Thyroid gland (tissue), 4 donors: ENCODE measurements at regions not wholly inside any gene's neighbourhood (a gene's known extent, or its start where the extent isn't known, plus 50 kb on each side); places are given as distances from the start of the nearest gene placed in this dataset.
A peak's percentile ranks its signal among the peaks of the same experiment; 100 is the strongest.

Experiments
- DNase-seq, 2 donors: peaks; one replicate each; pipeline ENCODE4 v3.0.0-alpha.2; 2019
- H3K27ac ChIP-seq, 3 donors: fragments of 200-600 bp; sonication (generic); 1 replicate in 2 of 3; 2 replicates in 1 of 3; pipeline ENCODE4 v1.5.1; 2016 to 2019; ENCODE audit warnings: mild to moderate bottlenecking in 1 of 3, moderate library complexity in 1 of 3
- H3K27me3 ChIP-seq: fragments of 200-600 bp; sonication (generic); one replicate; pipeline ENCODE4 v1.5.1; 2019
- H3K36me3 ChIP-seq, 2 donors: fragments of 200-600 bp; sonication (generic); one replicate each; pipeline ENCODE4 v1.5.1; 2016 to 2019
- H3K4me1 ChIP-seq, 2 donors: fragments of 200-600 bp; sonication (generic); one replicate each; pipeline ENCODE4 v1.5.1; 2017 to 2019
- H3K4me3 ChIP-seq, 3 donors: fragments of 200-600 bp; sonication (generic); replicated peaks in 1 of 3; 1 replicate in 2 of 3; 2 replicates in 1 of 3; pipeline ENCODE4 v1.5.1; 2016; ENCODE audit warnings: mild to moderate bottlenecking in 1 of 3
- H3K9me3 ChIP-seq: fragments of 200-600 bp; sonication (generic); one replicate; pipeline ENCODE4 v1.5.1; 2017
- CTCF ChIP-seq, 6 experiments: fragments of 200-600 bp in 3 of 6; fragments of 450-650 bp in 3 of 6; sonication (generic) in 3 of 6; IDR thresholded peaks; one replicate each; pipeline ENCODE4 v1.5.1; 2016 to 2019; ENCODE audit warnings: antibody characterized with exemption in 6 of 6, mild to moderate bottlenecking in 2 of 6, inconsistent platforms in 1 of 6, moderate library complexity in 1 of 6
- POLR2A ChIP-seq, 2 donors: fragments of 450-650 bp; IDR thresholded peaks; one replicate each; pipeline ENCODE4 v1.6.1; 2017; ENCODE audit warnings: antibody characterized with exemption in 2 of 2, mild to moderate bottlenecking in 2 of 2, moderate library complexity in 1 of 2
- WGBS, 2 donors: methylation state at CpG; one replicate each; pipeline ENCODE4 v1.1.5; 2017; 5-methylcytosine and 5-hydroxymethylcytosine counted together
- intact Hi-C: fragments of 100-400 bp; cut with DNase I; formaldehyde crosslinking; loops from one replicate; pipeline ENCODE4 v1.15.1; 2023

GRCh38 chr2:200244111-200244510 is 62.4 kb upstream of the SPATS2L start:
- H3K36me3 ChIP-seq, result no peaks in the 10 kb centered on the region
- DNase-seq, result no peak
- intact Hi-C loops, result no loop called here
- H3K27me3 ChIP-seq, result no peaks in the 10 kb centered on the region
- TF ChIP-seq POLR2A (IDR thresholded peaks at IDR 0.05) (no peak), CTCF (IDR thresholded peaks at IDR 0.05) (no peak)
- H3K4me1 ChIP-seq, result peaks cover 17 to 18% of the 10 kb centered on the region in 2 donors
- 58 to 95% methylated on average over 1 of the region's 1 CpG for WGBS, 2 donors
- no peaks in the 10 kb centered on the region for H3K9me3 ChIP-seq
- H3K27ac ChIP-seq, result peak overlapping the region; percentile 18 to 64 (median 59)
- no peak overlapping the region for H3K4me3 ChIP-seq

GRCh38 chr2:200247494-200247893 is 59.0 kb upstream of the SPATS2L start:
- no peaks in the 10 kb centered on the region for H3K9me3 ChIP-seq
- TF ChIP-seq POLR2A (IDR thresholded peaks at IDR 0.05) (no peak), CTCF (IDR thresholded peaks at IDR 0.05) (no peak)
- H3K27me3 ChIP-seq, result no peaks in the 10 kb centered on the region
- no peak for DNase-seq
- peaks cover 18 to 22% of the 10 kb centered on the region in 2 donors for H3K4me1 ChIP-seq
- no peak overlapping the region for H3K4me3 ChIP-seq
- H3K36me3 ChIP-seq, result no peaks in the 10 kb centered on the region
- intact Hi-C loops, result no loop called here
- H3K27ac ChIP-seq, result no peak overlapping the region
- WGBS, 2 donors, result 59 to 62% methylated on average over 2 of the region's 2 CpGs

- Histone ChIP-seq H3K36me3 (no peaks in the 10 kb centered on the region), H3K9me3 (no peaks in the 10 kb centered on the region), H3K4me1 (peaks cover 18 to 20% of the 10 kb centered on the region in 2 donors), H3K27me3 (no peaks in the 10 kb centered on the region), H3K4me3 (no peak overlapping the region), H3K27ac (no peak overlapping the region)
- peak in 1 of 2 donors; percentile 34 for DNase-seq
- intact Hi-C loops, result no loop called here
- no peak for TF ChIP-seq POLR2A (IDR thresholded peaks at IDR 0.05)
- no peak for TF ChIP-seq CTCF (IDR thresholded peaks at IDR 0.05)
- WGBS, 2 donors, result 45 to 46% methylated on average over 8 of the region's 8 CpGs
Observed at GRCh38 chr2:200252265-200253067, 54.0 kb upstream of the SPATS2L start.

- intact Hi-C loops, result no loop called here
- DNase-seq, result peak in 1 of 2 donors; percentile 45
- TF ChIP-seq POLR2A (IDR thresholded peaks at IDR 0.05), result no peak
- no peak for TF ChIP-seq CTCF (IDR thresholded peaks at IDR 0.05)
- Histone ChIP-seq H3K4me1 (peaks cover 15 to 23% of the 10 kb centered on the region in 2 donors), H3K27me3 (no peaks in the 10 kb centered on the region), H3K27ac (no peak overlapping the region), H3K36me3 (no peaks in the 10 kb centered on the region), H3K4me3 (no peak overlapping the region), H3K9me3 (no peaks in the 10 kb centered on the region)
- WGBS, 2 donors, result 33 to 49% methylated on average over 2 of the region's 2 CpGs
Observed at GRCh38 chr2:200253639-200254038, 52.9 kb upstream of the SPATS2L start.

- H3K4me1 ChIP-seq, result peaks cover 21 to 31% of the 10 kb centered on the region in 2 donors
- DNase-seq, result no peak
- intact Hi-C loops, result no loop called here
- H3K4me3 ChIP-seq, result no peak overlapping the region
- H3K27ac ChIP-seq, result no peak overlapping the region
- no peaks in the 10 kb centered on the region for H3K27me3 ChIP-seq
- H3K36me3 ChIP-seq, result no peaks in the 10 kb centered on the region
- 90% methylated on average over 4 of the region's 4 CpGs for WGBS, 2 donors
- TF ChIP-seq CTCF (IDR thresholded peaks at IDR 0.05), result no peak
- no peak for TF ChIP-seq POLR2A (IDR thresholded peaks at IDR 0.05)
- no peaks in the 10 kb centered on the region for H3K9me3 ChIP-seq
Observed at GRCh38 chr2:200254773-200255172, 51.7 kb upstream of the SPATS2L start.
